ENCODE measurements at regions not wholly inside any gene's neighbourhood (a gene's known extent, or its start where the extent isn't known, plus 50 kb on each side); places are given as distances from the start of the nearest gene placed in this dataset.

DNA sequence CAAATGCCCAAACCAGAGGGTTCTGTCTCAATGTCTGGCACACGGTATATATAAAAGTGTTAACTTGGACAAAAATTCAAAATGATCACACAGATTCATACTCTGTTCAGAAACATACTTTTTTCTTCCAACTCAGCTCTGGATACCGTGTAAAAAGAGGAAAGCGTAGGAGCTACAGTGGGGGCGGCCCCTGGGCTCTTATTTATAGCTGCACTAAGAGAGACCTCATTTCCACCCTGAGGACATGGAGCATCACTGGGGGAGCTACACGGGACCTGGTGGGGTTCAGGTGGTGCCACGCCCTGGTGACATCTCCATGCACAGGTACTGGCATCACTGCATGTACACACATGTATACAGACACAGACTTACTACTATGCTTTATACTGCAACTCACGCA is 185.9 kb upstream of the FOXQ1 start:
- no peak overlapping the region for H3K4me3 Mint-ChIP-seq
- H3K4me1 Mint-ChIP-seq = peaks cover 5% of the 10 kb centered on the region
- H3K27me3 Mint-ChIP-seq (ENCODE audit: low read depth) = peaks cover 12% of the 10 kb centered on the region
- H3K27ac Mint-ChIP-seq = peak overlapping the region in 1 of 3 experiments; percentile 18
- TF ChIP-seq CTCF (IDR thresholded peaks at IDR 0.05; ENCODE audit: unreplicated experiment in 3 of 3) = no peak
- H3K9me3 Mint-ChIP-seq = no peaks in the 10 kb centered on the region
- no peaks in the 10 kb centered on the region for H3K36me3 Mint-ChIP-seq (ENCODE audit: low read depth)

GRCh38 chr6:1125297-1125696 is 186.6 kb upstream of the FOXQ1 start:
- H3K4me3 Mint-ChIP-seq = no peak overlapping the region
- no peaks in the 10 kb centered on the region for H3K36me3 Mint-ChIP-seq (ENCODE audit: low read depth)
- peak overlapping the region in 2 of 3 experiments; percentile 56 to 79 for H3K27ac Mint-ChIP-seq
- H3K27me3 Mint-ChIP-seq (ENCODE audit: low read depth) = peaks cover 12% of the 10 kb centered on the region
- peaks cover 4% of the 10 kb centered on the region for H3K4me1 Mint-ChIP-seq
- TF ChIP-seq CTCF (IDR thresholded peaks at IDR 0.05; ENCODE audit: unreplicated experiment in 3 of 3) = no peak
- H3K9me3 Mint-ChIP-seq = no peaks in the 10 kb centered on the region

GRCh38 chr6:1124885-1125284 is 187.0 kb upstream of the FOXQ1 start:
- Mint-ChIP-seq H3K27ac (peak overlapping the region in 2 of 3 experiments; percentile 62), H3K4me3 (no peak overlapping the region), H3K36me3 (ENCODE audit: low read depth) (no peaks in the 10 kb centered on the region), H3K27me3 (ENCODE audit: low read depth) (peaks cover 12% of the 10 kb centered on the region), H3K4me1 (peaks cover 4% of the 10 kb centered on the region), H3K9me3 (no peaks in the 10 kb centered on the region)
- TF ChIP-seq CTCF (IDR thresholded peaks at IDR 0.05; ENCODE audit: unreplicated experiment in 3 of 3) = no peak

GRCh38 chr6:1123386-1124375 is 188.2 kb upstream of the FOXQ1 start:
- H3K4me1 Mint-ChIP-seq = peaks cover 5% of the 10 kb centered on the region
- TF ChIP-seq CTCF (IDR thresholded peaks at IDR 0.05; ENCODE audit: unreplicated experiment in 3 of 3) = no peak
- peak overlapping the region; percentile 56 to 62 (median 62) for H3K27ac Mint-ChIP-seq

GRCh38 chr6:1122083-1122482 is 189.8 kb upstream of the FOXQ1 start:
- Mint-ChIP-seq H3K4me1 (peaks cover 20% of the 10 kb centered on the region), H3K27me3 (ENCODE audit: low read depth) (peaks cover 5% of the 10 kb centered on the region), H3K4me3 (no peak overlapping the region), H3K9me3 (no peaks in the 10 kb centered on the region), H3K36me3 (ENCODE audit: low read depth) (no peaks in the 10 kb centered on the region), H3K27ac (no peak overlapping the region)
- no peak for TF ChIP-seq CTCF (IDR thresholded peaks at IDR 0.05; ENCODE audit: unreplicated experiment in 3 of 3)

More at GRCh38 chr6:1123386-1124375, 188.2 kb upstream of the FOXQ1 start:
- Mint-ChIP-seq H3K4me3 (no peak overlapping the region), H3K27me3 (ENCODE audit: low read depth) (peaks cover 12% of the 10 kb centered on the region), H3K36me3 (ENCODE audit: low read depth) (no peaks in the 10 kb centered on the region), H3K9me3 (no peaks in the 10 kb centered on the region)

Measured in nephron (organoid).